ENCODE measurements at regions not wholly inside any gene's neighbourhood (a gene's known extent, or its start where the extent isn't known, plus 50 kb on each side); places are given as distances from the start of the nearest gene placed in this dataset.
"Not testable (repeated sequence)": the region's sequence is repeated elsewhere in the genome, so short reads cannot be mapped to it uniquely, and the experiment has no call there.

DNA sequence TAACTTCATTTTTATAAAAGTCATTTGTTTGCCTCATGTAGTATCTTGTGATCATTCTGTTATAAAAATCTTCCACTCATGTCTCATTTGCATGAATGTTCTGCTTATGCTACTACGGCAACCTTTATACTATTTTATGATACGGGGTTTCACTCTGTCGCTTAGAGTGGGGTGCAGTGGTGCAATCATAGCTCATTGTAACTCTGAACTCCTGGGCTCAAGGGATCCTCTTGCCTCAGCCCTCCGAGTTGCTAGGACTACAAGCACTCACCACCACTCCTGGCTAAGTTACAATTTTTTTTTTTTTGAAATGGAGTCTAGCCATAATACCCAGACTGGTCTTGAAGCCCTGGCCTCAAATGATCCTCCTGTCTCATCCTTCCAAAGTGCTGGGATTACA, 154.4 kb upstream of the PREP start:
- Histone ChIP-seq H3K4me1 (ENCODE audit: insufficient read depth, low read length) (peaks cover 14% of the 10 kb centered on the region), H3K9me3 (ENCODE audit: low read depth, low read length) (no peaks in the 10 kb centered on the region), H3K27me3 (ENCODE audit: insufficient read depth, low read length) (no peaks in the 10 kb centered on the region), H3K4me3 (ENCODE audit: low read length) (no peak overlapping the region)

DNA sequence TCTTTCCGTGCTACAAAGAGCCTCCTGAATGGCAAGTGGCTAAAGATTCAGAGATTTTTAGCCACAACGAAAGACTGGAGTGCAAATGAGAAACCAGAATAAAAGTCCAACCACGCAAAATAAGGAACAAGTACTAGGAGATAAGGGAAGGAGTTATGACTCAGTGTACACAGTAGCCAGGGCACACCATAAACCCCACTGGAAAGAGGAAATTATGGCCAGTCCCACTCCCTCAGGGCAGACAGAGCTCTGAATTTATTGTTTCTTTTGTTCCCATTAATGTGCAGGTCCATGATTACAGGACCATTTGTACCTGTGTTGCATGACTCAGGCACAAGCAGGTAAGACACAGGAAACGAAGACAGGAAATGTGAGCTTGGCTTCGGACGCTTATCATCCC, 150.3 kb upstream of the PREP start:
- H3K4me3 ChIP-seq (ENCODE audit: low read length): no peak overlapping the region
- H3K4me1 ChIP-seq (ENCODE audit: insufficient read depth, low read length): peaks cover 14% of the 10 kb centered on the region
- no peaks in the 10 kb centered on the region for H3K27me3 ChIP-seq (ENCODE audit: insufficient read depth, low read length)
- H3K9me3 ChIP-seq (ENCODE audit: low read depth, low read length): no peaks in the 10 kb centered on the region

DNA sequence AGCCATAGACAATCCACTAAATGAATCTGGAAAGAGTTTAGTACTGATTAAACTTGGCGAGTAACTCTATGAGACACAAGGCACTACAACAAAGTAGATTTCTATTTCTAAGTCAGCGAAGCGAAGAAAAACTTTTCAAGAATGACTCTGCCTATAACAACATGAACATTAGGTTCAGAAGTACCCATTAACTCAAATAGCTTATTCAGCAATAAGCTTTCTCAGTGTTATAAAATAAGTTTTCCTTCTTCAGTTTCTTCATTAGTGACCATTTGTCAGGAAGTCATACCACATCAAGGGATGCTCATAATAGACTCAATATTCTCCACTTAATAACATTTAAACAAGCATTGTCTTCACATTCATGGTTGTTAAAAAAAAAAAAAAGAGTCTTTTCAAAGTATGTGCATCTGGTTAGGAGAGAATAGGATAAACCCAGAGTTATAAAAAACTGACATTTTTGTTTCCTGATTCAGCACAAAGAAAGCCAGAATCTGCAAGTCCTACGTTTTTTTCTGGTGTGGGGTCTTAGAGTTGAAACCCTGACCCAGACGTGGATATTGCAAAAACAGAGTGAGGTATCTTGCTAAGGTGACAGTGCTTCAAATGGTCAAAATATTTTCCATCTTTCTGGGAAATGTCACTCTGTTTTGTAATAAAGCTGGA, 148.2 kb upstream of the PREP start:
- Histone ChIP-seq H3K9me3 (ENCODE audit: low read depth, low read length) (no peaks in the 10 kb centered on the region), H3K4me1 (ENCODE audit: insufficient read depth, low read length) (peaks cover 14% of the 10 kb centered on the region), H3K27me3 (ENCODE audit: insufficient read depth, low read length) (peaks cover 4% of the 10 kb centered on the region), H3K4me3 (ENCODE audit: low read length) (no peak overlapping the region)

DNA sequence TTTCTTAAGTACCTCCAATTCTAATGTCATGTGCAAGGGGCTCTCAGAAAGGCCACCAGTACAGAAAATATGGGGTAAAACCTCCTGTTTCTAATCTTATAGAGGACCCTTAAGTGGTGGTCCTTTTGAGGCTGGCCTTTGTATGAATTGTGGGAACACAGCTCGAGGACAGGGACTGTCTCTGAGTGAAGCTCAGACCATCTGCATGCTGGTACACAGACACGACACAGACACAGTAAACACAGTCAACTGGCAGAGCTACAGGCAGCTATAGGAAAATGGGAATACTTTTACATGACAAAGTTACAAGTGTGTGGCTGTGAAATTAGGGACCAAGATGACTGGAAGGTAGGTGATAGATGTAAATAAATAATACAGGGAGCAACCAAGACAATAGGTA, 143.9 kb upstream of the PREP start:
- Histone ChIP-seq H3K4me3 (ENCODE audit: low read length) (no peak overlapping the region), H3K27me3 (ENCODE audit: insufficient read depth, low read length) (peaks cover 4% of the 10 kb centered on the region), H3K9me3 (ENCODE audit: low read depth, low read length) (no peaks in the 10 kb centered on the region), H3K4me1 (ENCODE audit: insufficient read depth, low read length) (no peaks in the 10 kb centered on the region)

DNA sequence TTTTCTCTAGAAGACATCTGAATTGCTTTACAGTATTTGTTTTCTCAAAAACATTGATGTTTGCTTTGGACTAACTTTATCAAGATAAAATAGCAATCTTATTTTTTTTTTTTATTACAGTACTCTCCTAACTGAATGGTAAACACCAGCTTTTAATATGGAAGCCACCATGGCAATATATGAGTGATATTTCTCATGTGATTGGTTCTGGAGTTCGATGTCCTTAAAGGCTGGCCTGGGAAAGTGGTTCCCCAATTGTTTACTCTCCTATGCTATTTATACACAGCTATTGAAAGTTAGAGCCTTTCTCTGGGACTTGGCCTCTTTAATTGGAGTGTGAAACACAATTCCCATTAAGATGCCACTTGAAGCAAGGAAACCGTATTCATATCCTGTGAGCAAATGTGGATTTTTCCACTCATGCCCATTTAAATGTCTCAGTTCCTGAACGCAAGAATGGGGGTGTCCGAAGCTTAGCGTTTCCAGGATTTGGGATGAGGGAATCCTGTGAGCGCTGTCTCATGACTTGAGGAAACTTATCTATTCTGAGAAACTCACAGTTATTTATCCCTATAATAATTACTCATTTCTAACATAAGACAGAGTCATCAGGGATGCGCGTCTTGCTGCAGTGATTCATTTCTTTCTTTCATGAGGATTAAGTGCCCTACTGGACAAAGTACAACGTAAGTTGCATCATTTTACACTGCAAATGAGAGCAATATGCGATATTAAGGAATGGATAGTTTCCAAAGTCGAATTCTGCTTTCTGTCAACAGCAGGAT, 143.3 kb upstream of the PREP start:
- H3K9me3 ChIP-seq (ENCODE audit: low read depth, low read length): no peaks in the 10 kb centered on the region

DNA sequence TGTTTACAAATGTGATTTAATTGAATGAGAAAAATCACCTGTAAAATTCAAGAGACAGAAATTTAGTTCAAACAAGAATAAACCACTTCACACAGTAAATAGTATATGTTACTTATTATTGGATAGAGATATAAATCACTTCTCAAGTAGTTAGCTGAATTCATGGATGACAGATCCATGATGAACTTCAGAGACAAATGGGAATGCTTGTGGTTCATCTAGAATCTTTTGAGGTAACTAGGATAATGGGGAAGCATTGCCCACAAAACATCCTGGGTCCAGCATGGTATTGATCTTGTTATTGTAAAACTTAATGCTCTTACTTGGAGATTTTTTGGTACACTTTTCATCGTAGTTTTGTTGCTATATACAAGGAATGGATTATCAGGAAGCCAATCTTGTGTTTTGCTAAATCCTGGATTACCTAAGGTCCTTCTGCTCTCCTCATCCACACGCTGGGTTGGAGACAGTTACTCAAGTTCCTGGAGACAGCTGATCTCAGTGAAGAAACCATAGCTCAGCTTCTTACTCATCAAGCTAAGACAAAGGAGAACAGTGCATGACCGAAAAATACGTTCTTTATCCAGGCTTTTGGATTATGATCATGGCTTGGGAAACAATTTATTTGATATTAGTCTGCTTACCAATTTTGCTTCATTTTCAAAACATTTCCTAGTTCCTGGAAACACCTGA, 142.5 kb upstream of the PREP start:
- H3K9me3 ChIP-seq (ENCODE audit: low read depth, low read length): no peaks in the 10 kb centered on the region
- no peak overlapping the region for H3K4me3 ChIP-seq (ENCODE audit: low read length)
- H3K4me1 ChIP-seq (ENCODE audit: insufficient read depth, low read length): no peaks in the 10 kb centered on the region
- H3K27me3 ChIP-seq (ENCODE audit: insufficient read depth, low read length): peaks cover 4% of the 10 kb centered on the region

More for the DNA sequence above, 143.3 kb upstream of the PREP start:
- Histone ChIP-seq H3K4me3 (ENCODE audit: low read length) (no peak overlapping the region), H3K27me3 (ENCODE audit: insufficient read depth, low read length) (peaks cover 4% of the 10 kb centered on the region), H3K4me1 (ENCODE audit: insufficient read depth, low read length) (no peaks in the 10 kb centered on the region)

DNA sequence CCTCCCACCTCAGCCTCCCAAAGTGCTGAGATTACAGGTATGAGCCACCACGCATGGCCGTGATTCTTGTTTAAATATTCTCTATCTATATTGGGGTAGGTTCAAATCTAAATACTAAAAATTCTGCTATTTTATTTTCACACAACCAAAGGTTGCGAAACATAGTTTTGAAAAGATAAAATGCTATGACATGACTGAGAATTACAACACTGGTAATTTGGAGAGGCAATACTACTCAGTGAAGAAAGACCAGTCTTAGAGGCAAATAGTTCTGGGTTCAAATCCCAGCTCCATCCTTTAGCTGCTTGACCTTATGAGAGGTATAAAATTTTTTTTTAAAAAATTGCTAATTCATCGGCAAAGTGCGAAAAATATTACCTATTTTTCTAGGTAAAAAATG, 137.0 kb upstream of the PREP start:
- Histone ChIP-seq H3K4me3 (ENCODE audit: low read length) (no peak overlapping the region), H3K9me3 (ENCODE audit: low read depth, low read length) (no peaks in the 10 kb centered on the region), H3K4me1 (ENCODE audit: insufficient read depth, low read length) (no peaks in the 10 kb centered on the region)

DNA sequence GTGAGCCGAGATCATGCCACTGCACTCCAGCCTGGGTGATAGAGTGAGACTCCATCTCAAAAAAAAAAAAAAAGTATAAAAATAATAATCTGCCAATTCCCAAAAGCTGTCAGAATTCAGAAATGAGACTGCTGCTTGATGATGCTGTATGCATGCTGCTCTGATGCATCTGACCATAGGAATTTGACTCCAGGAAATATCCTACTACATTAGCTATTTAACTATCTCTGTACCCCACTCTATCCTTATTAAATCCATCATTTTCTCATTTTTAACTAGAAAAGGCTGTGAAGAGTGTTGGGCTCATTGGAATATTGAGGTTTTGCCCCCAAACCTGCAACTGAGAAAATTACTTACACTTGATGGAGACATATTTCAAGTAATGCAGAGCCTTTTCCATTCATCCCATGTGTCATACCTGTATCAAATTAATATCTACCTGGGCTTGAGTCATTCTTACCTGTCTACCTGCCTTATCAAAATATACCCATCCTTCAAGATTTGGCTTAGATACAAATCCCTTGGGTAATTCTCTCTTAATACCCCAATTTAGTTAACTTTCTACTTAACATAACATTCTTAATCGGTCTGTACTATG, 135.2 kb upstream of the PREP start:
- no peaks in the 10 kb centered on the region for H3K4me1 ChIP-seq (ENCODE audit: insufficient read depth, low read length)
- no peaks in the 10 kb centered on the region for H3K9me3 ChIP-seq (ENCODE audit: low read depth, low read length)
- no peaks in the 10 kb centered on the region for H3K27me3 ChIP-seq (ENCODE audit: insufficient read depth, low read length)
- H3K4me3 ChIP-seq (ENCODE audit: low read length): no peak overlapping the region

More for the DNA sequence above, 137.0 kb upstream of the PREP start:
- no peaks in the 10 kb centered on the region for H3K27me3 ChIP-seq (ENCODE audit: insufficient read depth, low read length)

DNA sequence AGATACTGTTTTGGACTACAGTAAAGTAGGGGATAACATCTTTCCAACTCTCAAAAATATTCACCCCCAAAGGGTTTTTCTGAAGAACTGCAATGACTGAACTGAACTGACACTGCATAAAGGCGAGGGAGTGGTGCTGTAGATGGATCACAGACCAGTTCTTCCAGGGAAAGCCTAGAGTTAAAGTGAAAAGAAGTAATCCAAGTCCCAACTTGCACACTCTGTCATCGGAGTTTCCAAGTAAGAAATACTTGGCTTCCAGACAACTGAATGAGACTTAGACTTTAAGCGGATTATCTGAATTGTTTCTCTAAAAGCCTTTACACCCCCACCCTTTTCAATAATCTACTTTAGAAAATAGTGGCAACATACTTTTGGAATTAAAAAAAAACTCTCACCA, 134.1 kb upstream of the PREP start:
- no peak overlapping the region for H3K4me3 ChIP-seq (ENCODE audit: low read length)
- H3K9me3 ChIP-seq (ENCODE audit: low read depth, low read length): no peaks in the 10 kb centered on the region
- peaks cover 6% of the 10 kb centered on the region for H3K27me3 ChIP-seq (ENCODE audit: insufficient read depth, low read length)
- no peaks in the 10 kb centered on the region for H3K4me1 ChIP-seq (ENCODE audit: insufficient read depth, low read length)

DNA sequence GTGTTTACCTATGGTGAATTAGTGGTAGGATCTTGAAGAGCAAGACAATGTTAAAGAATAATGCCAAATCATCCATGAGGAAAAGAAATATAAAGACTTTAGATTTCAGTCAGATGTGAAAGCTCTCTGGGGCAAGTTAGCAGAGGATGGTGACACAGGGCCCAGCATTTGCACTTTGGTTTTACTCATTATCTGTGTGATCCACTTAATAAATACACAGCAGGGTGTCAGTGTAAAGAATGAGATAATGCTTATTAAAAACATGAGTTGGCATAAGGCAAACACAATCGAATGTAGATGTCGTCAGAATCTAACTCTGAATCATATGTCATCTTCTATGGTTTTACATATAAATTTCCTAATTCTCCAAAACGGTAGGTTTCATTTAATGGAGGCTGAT, 130.4 kb upstream of the PREP start:
- Histone ChIP-seq H3K4me3 (ENCODE audit: low read length) (no peak overlapping the region), H3K4me1 (ENCODE audit: insufficient read depth, low read length) (no peaks in the 10 kb centered on the region), H3K9me3 (ENCODE audit: low read depth, low read length) (no peaks in the 10 kb centered on the region), H3K27me3 (ENCODE audit: insufficient read depth, low read length) (peaks cover 6% of the 10 kb centered on the region)

DNA sequence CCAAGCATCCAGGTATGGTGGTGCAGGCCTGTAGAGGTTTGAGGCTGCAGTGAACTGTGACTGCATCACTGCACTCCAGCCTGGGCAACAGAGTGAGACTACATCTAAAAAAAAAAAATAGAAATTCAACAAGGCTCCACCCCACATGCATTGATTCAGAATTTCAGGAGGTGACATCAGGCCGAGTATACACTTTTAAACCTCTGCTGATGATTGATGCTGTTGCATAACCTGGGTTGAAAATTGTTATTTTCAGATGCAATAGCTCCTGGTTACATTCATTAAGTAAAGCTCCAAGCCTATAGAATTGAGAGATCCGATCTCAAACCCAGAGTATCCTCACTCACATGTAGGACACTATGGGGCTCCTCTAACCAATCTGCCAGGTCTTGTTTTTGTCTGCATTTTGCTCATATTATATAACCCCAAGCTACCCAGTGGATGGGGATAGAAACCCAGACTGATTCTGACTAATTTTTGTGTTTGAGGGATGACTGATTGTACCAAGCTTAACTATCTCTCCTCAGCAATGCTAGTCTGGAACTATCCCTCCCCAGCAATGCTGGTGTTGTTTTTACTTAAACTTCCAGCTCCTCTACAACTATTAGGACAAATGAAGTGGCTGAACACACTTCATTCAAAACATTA, 123.5 kb upstream of the PREP start:
- no peaks in the 10 kb centered on the region for H3K4me1 ChIP-seq (ENCODE audit: insufficient read depth, low read length)
- H3K4me3 ChIP-seq (ENCODE audit: low read length): no peak overlapping the region
- no peaks in the 10 kb centered on the region for H3K9me3 ChIP-seq (ENCODE audit: low read depth, low read length)
- H3K27me3 ChIP-seq (ENCODE audit: insufficient read depth, low read length): no peaks in the 10 kb centered on the region

DNA sequence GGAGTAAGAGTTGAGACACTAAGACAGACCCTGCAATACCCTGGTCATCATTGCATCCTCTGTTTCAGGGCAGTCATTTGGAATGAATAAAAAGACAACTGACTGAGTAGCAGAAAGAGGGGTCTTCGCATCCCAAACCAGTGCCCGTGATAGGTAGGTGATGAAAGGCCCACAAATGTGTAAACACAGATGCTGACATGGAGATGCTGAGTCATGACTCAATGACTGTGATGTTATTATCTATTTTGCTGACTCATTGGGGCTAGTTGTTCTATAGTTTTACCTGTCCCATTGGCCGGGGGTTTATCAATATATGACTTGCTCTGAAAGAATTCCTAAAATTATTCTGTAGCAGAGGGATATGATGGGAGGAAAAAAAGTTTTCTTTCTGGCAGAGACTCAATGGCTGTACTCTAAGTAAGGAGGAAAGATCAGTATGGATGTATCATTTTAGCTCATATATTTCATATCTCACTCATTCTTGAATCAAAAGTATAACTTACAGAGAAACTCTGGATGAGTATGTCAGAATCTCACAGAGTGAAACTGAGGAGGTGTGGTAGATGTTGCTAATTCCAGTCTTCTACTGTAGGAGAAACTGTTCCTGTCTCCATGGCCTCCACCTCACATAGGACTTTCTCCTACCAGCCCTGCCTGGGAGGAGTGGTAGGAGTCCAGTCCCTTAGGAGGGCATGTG, 119.9 kb upstream of the PREP start:
- Histone ChIP-seq H3K4me3 (ENCODE audit: low read length) (no peak overlapping the region), H3K4me1 (ENCODE audit: insufficient read depth, low read length) (no peaks in the 10 kb centered on the region), H3K9me3 (ENCODE audit: low read depth, low read length) (no peaks in the 10 kb centered on the region), H3K27me3 (ENCODE audit: insufficient read depth, low read length) (no peaks in the 10 kb centered on the region)

DNA sequence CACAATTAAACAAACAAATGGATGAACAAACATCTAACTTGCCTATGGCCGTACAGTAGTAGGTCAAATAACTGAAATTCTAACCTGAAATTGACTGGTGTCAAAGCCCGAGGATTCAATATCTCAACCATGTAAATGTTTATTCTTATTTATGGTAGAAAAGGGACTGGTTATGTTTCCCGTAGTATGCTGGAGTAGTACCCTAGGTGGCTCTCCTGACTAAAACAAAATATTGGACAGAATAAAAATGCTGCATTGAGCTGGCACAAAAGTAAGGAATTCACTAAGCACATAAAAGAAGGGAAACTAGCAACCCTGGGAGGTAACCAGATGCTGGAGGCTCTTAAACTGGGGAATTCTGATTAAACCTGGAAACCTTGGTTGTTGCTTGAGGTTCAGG, 117.1 kb upstream of the PREP start:
- no peaks in the 10 kb centered on the region for H3K4me1 ChIP-seq (ENCODE audit: insufficient read depth, low read length)
- no peak overlapping the region for H3K4me3 ChIP-seq (ENCODE audit: low read length)
- H3K9me3 ChIP-seq (ENCODE audit: low read depth, low read length): no peaks in the 10 kb centered on the region
- no peaks in the 10 kb centered on the region for H3K27me3 ChIP-seq (ENCODE audit: insufficient read depth, low read length)

DNA sequence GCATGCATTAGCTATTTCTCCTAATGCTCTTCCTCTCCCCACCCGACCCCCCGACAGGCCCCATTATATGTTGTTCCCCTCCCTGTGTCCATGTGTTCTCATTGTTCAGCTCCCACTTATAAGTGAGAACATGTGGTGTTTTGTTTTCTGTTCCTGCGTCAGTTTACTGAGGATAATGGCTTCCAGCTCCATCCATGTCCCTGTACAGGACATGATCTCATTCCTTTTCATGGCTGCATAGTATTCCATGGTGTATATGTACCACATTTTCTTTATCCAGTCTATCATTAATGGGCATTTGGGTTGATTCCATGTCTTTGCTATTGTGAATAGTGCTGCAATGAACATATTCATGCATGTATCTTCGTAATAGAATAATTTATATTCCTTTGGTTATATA, 116.1 kb upstream of the PREP start:
- not testable (repeated sequence) for H3K27me3 ChIP-seq (ENCODE audit: insufficient read depth, low read length); H3K4me3 ChIP-seq (ENCODE audit: low read length); H3K9me3 ChIP-seq (ENCODE audit: low read depth, low read length); H3K4me1 ChIP-seq (ENCODE audit: insufficient read depth, low read length)

Measured in mononuclear cell (primary cell).